Liver (tissue), 8 donors: ENCODE measurements at regions not wholly inside any gene's neighbourhood (a gene's known extent, or its start where the extent isn't known, plus 50 kb on each side); places are given as distances from the start of the nearest gene placed in this dataset.
"Not testable (repeated sequence)": the region's sequence is repeated elsewhere in the genome, so short reads cannot be mapped to it uniquely, and the experiment has no call there.

Experiments used
- DNase-seq: peaks from one replicate; pipeline ENCODE4 v3.0.0-alpha.2; 2017; ENCODE audit warnings: low spot score
- H3K27ac ChIP-seq, 2 donors: one replicate each; pipeline ENCODE4 v1.7.0; 2013; ENCODE audit warnings: inconsistent platforms in 2 of 2, low read length in 2 of 2, control low read depth in 1 of 2, low read depth in 1 of 2, mild to moderate bottlenecking in 1 of 2
- H3K27me3 ChIP-seq, 4 donors: one replicate each; pipeline versions ENCODE4 v1.6.1 to v1.7.0; 2013; ENCODE audit warnings: low read length in 3 of 4, inconsistent platforms in 1 of 4, mild to moderate bottlenecking in 1 of 4, moderate library complexity in 1 of 4; ENCODE audit not compliant: control insufficient read depth in 4 of 4, insufficient read depth in 4 of 4
- H3K36me3 ChIP-seq, 4 donors: one replicate each; pipeline versions ENCODE4 v1.6.1 to v1.7.0; 2013; ENCODE audit warnings: low read length in 3 of 4, mild to moderate bottlenecking in 3 of 4, low read depth in 1 of 4, moderate library complexity in 1 of 4; ENCODE audit not compliant: control insufficient read depth in 4 of 4, insufficient read depth in 3 of 4
- H3K4me1 ChIP-seq, 4 donors: one replicate each; pipeline versions ENCODE4 v1.6.1 to v1.7.0; 2013; ENCODE audit warnings: low read length in 3 of 4, mild to moderate bottlenecking in 3 of 4, moderate library complexity in 1 of 4; ENCODE audit not compliant: control insufficient read depth in 4 of 4, insufficient read depth in 4 of 4
- H3K4me3 ChIP-seq, 3 donors: one replicate each; pipeline versions ENCODE4 v1.6.1 to v1.7.0; 2013; ENCODE audit warnings: low read length in 3 of 3, control low read depth in 1 of 3, low read depth in 1 of 3, mild to moderate bottlenecking in 1 of 3
- H3K9ac ChIP-seq, 2 donors: one replicate each; pipeline ENCODE4 v1.7.0; 2013; ENCODE audit warnings: low read length in 2 of 2, mild to moderate bottlenecking in 2 of 2, moderate library complexity in 2 of 2, control low read depth in 1 of 2, low read depth in 1 of 2
- H3K9me3 ChIP-seq, 4 donors: one replicate each; pipeline versions ENCODE4 v1.6.1 to v1.7.0; 2013; ENCODE audit warnings: low read length in 3 of 4; ENCODE audit not compliant: control insufficient read depth in 4 of 4
- ATF3 ChIP-seq: IDR thresholded peaks from 2 replicates; pipeline ENCODE4 v1.6.1; 2016; ENCODE audit warnings: antibody characterized with exemption
- CTCF ChIP-seq: fragments of 150-350 bp; IDR thresholded peaks from 2 replicates; pipeline ENCODE4 v1.5.1; 2017; ENCODE audit warnings: improper control_type of control experiment, low read depth, low read length; ENCODE audit not compliant: missing input control
- FOXA2 ChIP-seq: IDR thresholded peaks from 2 replicates; pipeline ENCODE4 v1.6.1; 2016; ENCODE audit warnings: antibody characterized with exemption
- GABPA ChIP-seq, 2 donors: IDR thresholded peaks in 1 of 2; conservative IDR thresholded peaks in 1 of 2; 2 replicates each; pipeline ENCODE4 v1.6.1; 2016; ENCODE audit warnings: antibody characterized with exemption in 2 of 2, mild to moderate bottlenecking in 1 of 2, moderate library complexity in 1 of 2
- HNF4A ChIP-seq, 2 donors: conservative IDR thresholded peaks; 2 replicates each; pipeline ENCODE4 v1.6.1; 2016; ENCODE audit warnings: antibody characterized with exemption in 2 of 2, mild to moderate bottlenecking in 2 of 2
- HNF4G ChIP-seq: IDR thresholded peaks from 2 replicates; pipeline ENCODE4 v1.6.1; 2016; ENCODE audit warnings: antibody characterized with exemption
- JUND ChIP-seq, 2 donors: IDR thresholded peaks; 2 replicates each; pipeline ENCODE4 v1.6.1; 2016; ENCODE audit warnings: antibody characterized with exemption in 2 of 2
- MAX ChIP-seq: IDR thresholded peaks from 2 replicates; pipeline ENCODE4 v1.6.1; 2016; ENCODE audit warnings: antibody characterized with exemption
- RXRA ChIP-seq, 2 donors: IDR thresholded peaks; 2 replicates each; pipeline ENCODE4 v1.6.1; 2017 to 2018; ENCODE audit warnings: antibody characterized with exemption in 2 of 2, mild to moderate bottlenecking in 1 of 2
- SP1 ChIP-seq: IDR thresholded peaks from 2 replicates; pipeline ENCODE4 v1.6.1; 2018; ENCODE audit warnings: antibody characterized with exemption, mild to moderate bottlenecking
- TAF1 ChIP-seq: conservative IDR thresholded peaks from 2 replicates; pipeline ENCODE4 v1.6.1; 2016; ENCODE audit warnings: antibody characterized with exemption, mild to moderate bottlenecking
- YY1 ChIP-seq: IDR thresholded peaks from 2 replicates; pipeline ENCODE4 v1.6.1; 2016; ENCODE audit warnings: antibody characterized with exemption, mild to moderate bottlenecking
- WGBS: extraction: QIAGEN DNeasy Blood & Tissue Kit; methylation state at CpG from one replicate; pipeline ENCODE4 v1.1.7; 2013; 5-methylcytosine and 5-hydroxymethylcytosine counted together
- donor health status: healthy.
- donor health status: healthy.
- donor health status: healthy.
- donor health status: healthy.
- donor health status: healthy.

GRCh38 chr9:36500931-36501330 is 71.8 kb upstream of the MELK start:
- DNase-seq, H3K27me3 ChIP-seq, H3K27ac ChIP-seq, H3K9ac ChIP-seq, H3K9me3 ChIP-seq, H3K36me3 ChIP-seq, H3K4me3 ChIP-seq, H3K4me1 ChIP-seq: not testable (repeated sequence)
- WGBS = 36% methylated on average over 2 of the region's 2 CpGs
- TF ChIP-seq HNF4G (peak; percentile 62), HNF4A (conservative IDR thresholded peaks at IDR 0.05) (peak; percentile 79 to 87), MAX (peak; percentile 8), SP1 (peak; percentile 74), RXRA (IDR thresholded peaks at IDR 0.05) (peak in 1 of 2 donors; percentile 31)

GRCh38 chr9:36499174-36499890 is 73.4 kb upstream of the MELK start:
- DNase-seq = no peak
- Histone ChIP-seq H3K9ac (no peak overlapping the region), H3K4me1 (peaks cover 0 to 6% (median 3%) of the 10 kb centered on the region in 4 donors), H3K27ac (no peak overlapping the region), H3K4me3 (no peak overlapping the region), H3K36me3 (no peaks in the 10 kb centered on the region), H3K9me3 (no peaks in the 10 kb centered on the region), H3K27me3 (no peaks in the 10 kb centered on the region)
- no peak for TF ChIP-seq GABPA (IDR thresholded peaks at IDR 0.05 in 1 of 2, conservative IDR thresholded peaks at IDR 0.05 in 1 of 2)
- TF ChIP-seq TAF1 = no peak
- WGBS = 88% methylated on average over 8 of the region's 8 CpGs

GRCh38 chr9:36493564-36493963 is 79.1 kb upstream of the MELK start:
- peak overlapping the region; percentile 7 to 12 for H3K27ac ChIP-seq
- peak; percentile 56 to 78 for TF ChIP-seq JUND (IDR thresholded peaks at IDR 0.05)
- TF ChIP-seq ATF3 = peak; percentile 89
- TF ChIP-seq HNF4A (conservative IDR thresholded peaks at IDR 0.05) = peak; percentile 13 to 23
- H3K27me3 ChIP-seq, H3K9ac ChIP-seq, H3K4me3 ChIP-seq, H3K9me3 ChIP-seq, DNase-seq, H3K4me1 ChIP-seq, H3K36me3 ChIP-seq: not testable (repeated sequence)
- WGBS = 56% methylated on average over 6 of the region's 6 CpGs

- H3K9me3 ChIP-seq = no peaks in the 10 kb centered on the region
- no peak overlapping the region for H3K9ac ChIP-seq
- H3K27me3 ChIP-seq = no peaks in the 10 kb centered on the region
- TF ChIP-seq CTCF (no peak), HNF4G (no peak), ATF3 (no peak), FOXA2 (no peak), SP1 (no peak), YY1 (no peak), JUND (IDR thresholded peaks at IDR 0.05) (no peak)
- no peak overlapping the region for H3K27ac ChIP-seq
- no peak overlapping the region for H3K4me3 ChIP-seq
- no peaks in the 10 kb centered on the region for H3K36me3 ChIP-seq
- DNase-seq = no peak
- H3K4me1 ChIP-seq = peaks cover 0 to 8% (median 8%) of the 10 kb centered on the region in 4 donors
- WGBS = 86% methylated on average over 2 of the region's 2 CpGs
Measured at GRCh38 chr9:36492865-36493264, 79.8 kb upstream of the MELK start.
